ENCODE measurements at regions not wholly inside any gene's neighbourhood (a gene's known extent, or its start where the extent isn't known, plus 50 kb on each side); places are given as distances from the start of the nearest gene placed in this dataset.
"Not testable (repeated sequence)": the region's sequence is repeated elsewhere in the genome, so short reads cannot be mapped to it uniquely, and the experiment has no call there.

DNA sequence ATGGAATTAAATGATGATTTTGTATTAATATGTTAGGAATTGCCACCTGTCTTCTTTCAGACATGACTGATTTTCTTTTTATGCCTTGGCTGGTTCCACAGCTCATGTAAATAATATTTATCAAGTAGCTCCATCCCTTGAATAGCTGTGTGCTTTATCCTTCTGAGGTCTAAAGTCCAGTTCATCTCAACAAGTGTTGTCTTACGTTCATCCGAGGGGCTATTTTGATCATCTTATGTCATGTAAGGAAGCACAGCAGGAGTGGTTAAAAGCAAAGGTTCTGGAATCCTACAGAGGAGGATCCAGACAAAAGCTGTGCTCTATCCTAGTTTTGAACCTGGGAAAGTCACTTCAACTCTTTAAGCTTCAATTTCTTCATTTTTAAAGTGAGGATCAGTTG lies 123.7 kb upstream of the ATP2B1 start:
- no peak for DNase-seq

DNA sequence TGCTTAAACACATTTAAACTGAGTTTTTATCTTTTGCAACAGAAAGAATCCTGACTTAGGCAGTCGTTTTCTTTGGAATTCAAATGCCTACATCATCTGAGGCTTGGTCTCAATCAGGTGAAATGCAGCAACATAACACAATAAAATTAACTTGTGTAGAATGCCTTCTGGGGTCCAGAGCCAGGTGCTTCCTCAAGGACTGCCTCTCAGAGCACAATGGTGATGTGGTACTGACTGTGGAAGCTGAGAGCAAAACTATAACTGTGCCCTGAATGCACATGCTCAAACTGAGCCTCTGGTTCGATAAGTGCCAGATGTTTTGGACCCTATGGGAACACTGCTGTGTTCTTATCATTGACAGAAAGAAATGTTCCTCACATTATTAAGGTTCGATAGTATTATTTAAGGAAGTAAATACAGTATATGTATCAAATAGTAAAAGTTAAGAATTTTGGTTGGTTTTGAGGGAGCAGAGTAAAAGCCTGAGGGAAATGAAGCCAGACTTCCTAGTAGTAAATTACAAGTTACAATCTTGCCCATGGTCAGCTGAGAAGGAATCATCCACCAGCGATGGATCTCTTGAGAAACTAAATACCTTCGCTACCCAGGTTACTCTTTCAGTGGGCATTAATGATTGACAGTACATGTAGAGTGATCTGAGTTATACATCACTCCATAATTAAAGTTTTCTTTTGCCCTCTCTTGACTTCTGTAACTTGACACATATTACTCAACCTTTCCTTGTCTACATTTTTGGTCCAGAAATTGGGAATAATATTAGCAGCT lies 122.9 kb upstream of the ATP2B1 start:
- no peak for DNase-seq

DNA sequence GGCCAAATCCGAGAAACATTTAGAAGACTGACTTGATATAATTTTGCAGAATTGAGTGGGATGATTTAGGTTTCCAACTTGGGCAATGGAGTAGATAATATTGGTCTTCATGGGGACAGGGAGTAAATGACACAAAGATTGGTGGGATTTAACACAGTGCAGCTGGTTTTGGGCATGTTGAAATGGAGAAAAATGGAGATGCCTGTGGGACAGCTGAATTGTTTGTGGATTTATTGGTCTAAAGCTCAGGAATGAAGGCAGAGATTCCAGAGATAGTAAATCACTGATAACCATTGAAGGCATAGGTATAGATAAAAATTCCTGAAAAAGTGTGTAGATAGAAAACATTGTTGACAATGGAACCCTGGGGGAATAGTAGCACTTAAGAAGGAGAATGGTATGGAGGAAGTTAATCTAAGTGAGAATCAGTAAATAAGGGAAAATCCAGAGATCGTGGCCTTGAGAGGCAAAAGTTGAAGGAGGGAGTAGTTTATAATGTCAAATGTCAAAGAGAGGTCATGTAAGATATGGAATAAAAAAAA lies 120.9 kb upstream of the ATP2B1 start:
- no peak for DNase-seq

DNA sequence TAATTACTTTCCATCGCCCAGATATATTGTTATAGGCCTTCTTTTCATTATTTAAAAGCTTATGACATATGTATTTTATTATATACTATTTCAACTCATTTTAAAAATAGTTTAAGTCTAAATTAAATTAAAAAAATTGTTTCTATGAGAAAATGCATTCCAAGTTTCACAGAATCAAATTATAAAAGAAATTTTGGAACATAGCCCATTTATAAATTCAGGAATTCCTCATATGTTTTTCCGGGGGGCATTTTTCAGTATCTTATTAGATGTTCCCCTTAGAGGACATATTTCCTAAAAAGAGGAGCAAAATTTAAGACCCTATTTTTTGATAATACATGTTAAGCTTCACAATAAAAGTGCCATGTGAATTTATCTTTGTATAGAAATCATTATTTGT lies 119.9 kb upstream of the ATP2B1 start:
- no peak for DNase-seq

DNA sequence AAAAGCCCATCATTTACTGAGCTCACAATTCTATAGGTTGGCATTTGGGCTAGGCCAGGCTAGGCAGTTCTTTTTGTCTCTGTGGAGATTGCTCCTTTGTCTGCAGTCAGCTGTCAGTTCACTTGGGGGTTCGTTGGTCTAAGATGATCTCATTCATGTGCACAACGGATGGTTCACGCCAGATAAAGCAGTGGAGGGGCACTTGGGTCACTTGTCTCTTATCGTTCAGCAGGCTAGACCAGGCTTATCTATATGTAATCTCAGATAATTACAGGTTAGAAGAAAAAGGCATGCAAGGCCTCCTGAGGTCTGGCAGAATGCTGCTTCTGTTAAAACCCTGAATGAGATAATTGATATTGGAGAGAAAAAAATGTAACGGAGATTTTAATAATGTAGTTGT lies 119.0 kb upstream of the ATP2B1 start:
- no peak for DNase-seq

DNA sequence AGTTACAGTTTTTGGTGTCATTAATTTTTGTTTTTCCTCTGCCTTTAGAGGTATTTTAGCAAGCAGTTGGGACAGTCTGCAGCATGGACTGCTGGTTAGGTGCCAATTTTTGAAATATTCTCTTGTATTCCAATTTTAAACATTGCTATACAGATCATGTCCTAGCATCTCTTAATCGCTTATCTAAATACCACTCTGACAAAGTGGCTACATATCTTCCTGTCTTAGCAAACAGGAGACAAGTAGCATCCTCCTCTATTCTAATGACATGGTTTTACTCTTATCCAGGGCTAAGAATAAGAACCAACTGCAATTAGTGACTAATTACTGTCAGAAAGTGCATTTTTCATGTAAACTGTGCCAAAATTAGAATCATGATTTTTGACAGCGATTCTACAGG lies 117.8 kb upstream of the ATP2B1 start:
- DNase-seq = no peak

DNA sequence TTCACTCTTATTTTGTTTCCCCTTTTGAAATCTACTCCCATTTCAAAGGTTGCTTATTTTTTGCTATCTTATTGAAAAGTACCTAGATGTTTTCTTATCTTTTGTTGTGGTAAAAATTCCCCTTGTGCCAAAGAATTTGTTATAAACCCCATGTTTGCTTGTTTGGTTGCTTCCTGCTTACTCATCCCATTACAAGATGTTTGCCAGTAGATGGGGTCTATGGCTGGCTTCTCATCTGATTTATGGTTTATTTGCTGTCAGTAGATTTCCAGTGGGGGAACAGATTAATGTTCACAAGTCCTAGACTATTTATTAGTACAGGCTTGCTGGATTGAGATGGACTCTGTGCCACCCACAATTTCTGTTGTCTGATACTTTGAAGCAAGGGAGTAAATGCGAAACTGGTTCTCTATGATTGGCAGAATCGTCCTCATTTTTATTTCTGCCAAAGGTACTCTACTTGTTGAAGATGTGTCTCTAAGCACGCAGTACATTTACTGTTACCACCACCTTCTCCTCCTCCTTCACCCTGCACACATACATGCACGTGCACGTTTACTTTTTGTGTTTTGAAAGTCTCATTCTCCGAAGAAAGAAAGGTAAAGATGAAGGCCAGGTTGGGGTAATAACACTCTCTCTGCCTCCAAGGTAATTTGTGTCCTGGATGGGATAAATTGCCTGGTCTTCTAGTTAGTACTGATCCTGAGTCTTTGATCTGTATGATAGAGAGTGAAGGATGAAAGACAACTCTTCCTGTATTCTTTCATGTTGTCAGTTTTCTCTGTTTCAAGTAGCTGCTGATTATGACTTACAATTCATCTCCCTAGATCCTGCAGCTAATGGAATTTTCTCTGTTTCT lies 117.2 kb upstream of the ATP2B1 start:
- no peak for DNase-seq

DNA sequence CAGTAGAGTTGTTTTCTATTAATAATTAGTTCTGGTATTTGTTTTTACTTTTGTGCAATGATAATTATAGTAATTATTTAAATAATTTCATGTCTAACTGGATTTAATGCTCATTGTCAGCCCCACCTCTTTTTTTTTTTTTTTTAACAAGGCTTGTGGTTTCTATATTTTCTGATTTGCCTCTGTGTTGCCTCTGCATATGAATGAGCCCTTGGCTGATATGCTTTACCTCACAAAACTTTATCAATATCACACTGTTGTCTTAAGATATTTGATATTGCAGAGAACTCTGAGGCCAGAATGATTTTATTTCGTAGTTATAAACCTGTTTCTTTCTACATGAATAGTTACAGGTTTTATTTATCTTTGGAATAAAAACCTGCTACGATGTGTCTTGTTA lies 116.2 kb upstream of the ATP2B1 start:
- no peak for DNase-seq

DNA sequence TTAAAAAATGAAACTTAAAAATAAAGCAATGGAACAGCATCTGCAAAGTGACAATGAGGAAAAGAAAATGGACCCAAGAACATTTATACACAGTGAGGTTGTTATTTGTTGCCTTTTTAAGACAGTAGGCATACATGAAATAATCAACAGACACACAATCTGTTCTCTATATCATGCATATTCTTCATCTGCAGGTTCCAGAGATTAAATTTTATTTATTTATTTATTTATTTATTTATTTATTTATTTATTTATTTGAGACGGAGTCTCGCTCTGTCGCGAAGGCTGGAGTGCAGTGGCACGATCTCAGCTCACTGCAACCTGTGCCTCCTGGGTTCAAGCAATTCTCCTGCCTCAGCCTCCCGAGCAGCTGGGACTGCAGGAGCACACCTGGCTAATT lies 114.4 kb upstream of the ATP2B1 start:
- DNase-seq = not testable (repeated sequence)

DNA sequence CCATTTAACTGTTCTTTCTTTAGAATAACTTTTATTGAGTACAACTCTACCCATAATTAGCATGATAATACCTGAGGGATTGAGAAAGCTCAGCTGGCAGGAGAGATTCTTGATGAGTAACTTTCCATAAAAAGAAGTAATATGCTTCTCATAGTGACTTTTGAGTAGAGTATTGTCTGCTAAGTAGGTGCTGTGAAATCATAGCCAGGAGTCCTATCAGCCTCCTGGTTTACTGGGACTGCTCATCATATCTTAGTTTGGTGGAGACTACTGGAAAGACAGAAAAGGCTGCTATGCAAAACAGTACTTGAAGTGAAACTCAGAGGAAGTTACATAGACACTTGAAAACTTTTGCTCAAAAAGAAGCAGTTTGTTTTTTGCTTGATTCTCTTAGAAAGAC lies 113.3 kb upstream of the ATP2B1 start:
- no peak for DNase-seq

DNA sequence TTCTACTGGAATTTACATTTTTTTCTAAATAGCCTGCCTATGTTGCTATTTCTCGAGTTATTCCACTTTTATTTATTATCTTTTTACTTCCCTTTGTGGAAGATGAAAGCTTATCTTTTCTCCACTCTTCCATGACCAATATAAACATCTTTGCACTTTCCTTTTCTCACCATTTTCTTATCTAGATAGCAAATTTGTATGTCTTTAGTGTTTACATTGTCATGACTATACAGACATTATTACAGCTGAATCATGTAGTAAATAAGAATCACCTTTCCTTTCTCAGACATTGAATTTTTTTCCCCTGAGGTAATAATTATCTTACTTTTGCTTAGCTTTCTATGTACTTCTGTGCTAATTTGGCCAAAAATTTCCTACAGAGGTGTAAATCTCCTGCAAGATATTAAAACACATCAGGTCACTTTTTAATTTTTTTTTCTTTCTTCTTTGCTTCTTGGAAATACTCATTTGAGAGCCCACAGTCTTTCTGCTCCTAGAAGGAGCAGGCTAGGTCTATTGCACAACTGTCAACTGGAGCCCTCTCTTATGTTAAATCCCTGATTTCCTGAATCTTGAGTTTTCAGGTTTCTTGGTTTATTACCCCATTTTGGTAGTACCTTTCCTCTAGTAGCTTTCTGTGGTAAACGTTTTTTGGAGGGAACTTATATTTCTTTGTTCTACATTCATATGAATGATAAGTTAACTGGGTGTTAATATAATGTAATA lies 109.0 kb upstream of the ATP2B1 start:
- no peak for DNase-seq

DNA sequence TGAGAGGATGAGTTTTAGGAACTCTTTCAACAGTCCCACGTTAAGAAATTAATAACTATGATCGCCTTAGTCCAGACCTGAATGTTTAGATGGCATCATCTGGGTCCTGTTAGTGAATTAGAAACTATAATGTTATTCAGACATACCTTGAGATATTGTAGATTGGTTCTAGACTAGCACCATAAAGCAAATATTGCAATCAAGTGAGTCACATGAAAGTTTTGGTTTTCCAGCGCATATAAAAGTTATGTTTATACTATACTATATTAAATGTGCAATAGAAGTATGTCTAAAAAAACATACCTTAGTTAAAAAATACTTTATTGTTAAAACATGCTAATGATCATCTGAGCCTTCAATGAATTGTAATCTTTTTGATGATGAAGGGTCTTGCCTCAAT lies 106.6 kb upstream of the ATP2B1 start:
- DNase-seq = no peak

DNA sequence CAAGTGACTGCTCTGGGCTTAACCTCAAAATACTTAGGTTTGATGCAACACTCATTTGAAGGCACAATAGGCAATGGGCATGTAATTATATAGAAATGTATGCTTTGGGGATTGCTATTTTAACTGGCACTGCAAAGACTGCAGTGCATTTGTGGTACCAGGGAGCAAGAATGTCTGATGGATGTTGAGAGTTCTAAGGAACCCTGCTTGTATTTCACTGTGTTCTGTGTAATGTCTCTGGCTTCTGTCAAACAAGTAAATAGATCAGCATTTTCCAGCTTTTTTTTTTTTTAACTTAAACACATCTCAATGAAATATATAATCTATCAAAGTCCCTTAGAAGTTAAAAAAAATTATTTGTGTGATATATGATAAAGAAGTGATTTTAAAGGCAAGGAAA lies 94.8 kb upstream of the ATP2B1 start:
- no peak for DNase-seq

DNA sequence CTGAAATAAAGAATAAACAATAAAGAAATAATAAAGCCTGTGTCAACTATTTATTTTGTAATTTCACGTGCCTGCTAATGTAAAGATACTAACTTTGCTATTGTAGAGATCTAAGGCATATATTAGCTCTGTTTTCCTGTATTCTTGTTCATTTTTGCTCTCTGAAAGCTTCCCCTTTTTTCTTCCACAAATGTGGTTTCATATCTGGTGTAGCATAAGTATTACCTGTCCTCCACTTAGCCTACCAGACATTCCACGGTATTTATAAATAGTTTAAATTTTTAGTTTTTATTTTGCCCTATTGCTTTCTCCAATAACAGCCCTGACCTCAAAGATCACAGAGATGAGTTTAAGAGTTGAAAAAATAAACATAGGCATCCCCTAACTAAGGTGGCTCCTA lies 92.6 kb upstream of the ATP2B1 start:
- DNase-seq = no peak

DNA sequence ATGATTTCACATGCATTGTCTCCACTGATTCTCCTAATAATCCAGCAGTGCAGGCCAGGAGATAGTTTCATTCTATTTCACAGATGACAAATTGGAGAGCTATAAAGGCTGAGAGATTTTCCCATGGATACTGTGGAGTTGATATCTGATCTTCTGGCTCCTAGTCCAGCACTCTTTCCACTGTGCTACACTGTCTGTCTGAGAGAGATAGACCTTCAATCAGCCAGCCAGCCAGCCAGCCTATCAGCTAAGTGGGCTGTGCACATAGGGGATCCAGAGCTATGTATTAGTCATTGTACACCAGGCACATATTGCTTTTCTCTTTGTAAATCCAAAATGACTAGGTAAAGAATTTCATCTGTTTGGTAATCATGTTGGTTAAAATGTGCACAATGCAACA lies 91.8 kb upstream of the ATP2B1 start:
- DNase-seq = no peak

DNA sequence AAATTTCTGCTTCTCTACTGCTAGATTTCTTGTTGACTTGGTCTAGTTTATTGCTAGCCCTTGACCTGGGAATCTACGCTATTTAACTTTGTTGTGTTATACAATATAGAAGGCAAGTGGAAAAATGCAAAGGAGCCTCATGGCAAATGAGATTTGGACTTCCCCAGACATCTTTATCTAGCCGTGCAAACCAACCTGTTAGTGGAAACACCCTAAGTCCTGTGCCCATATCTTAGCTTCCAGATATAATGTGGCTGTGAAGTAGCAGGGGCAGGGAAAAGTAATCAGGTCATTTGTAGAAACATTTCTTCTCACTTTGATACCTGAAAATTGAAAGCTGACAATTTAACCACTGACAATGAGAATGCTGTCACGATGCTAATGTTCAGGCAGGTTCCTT lies 90.7 kb upstream of the ATP2B1 start:
- no peak for DNase-seq

DNA sequence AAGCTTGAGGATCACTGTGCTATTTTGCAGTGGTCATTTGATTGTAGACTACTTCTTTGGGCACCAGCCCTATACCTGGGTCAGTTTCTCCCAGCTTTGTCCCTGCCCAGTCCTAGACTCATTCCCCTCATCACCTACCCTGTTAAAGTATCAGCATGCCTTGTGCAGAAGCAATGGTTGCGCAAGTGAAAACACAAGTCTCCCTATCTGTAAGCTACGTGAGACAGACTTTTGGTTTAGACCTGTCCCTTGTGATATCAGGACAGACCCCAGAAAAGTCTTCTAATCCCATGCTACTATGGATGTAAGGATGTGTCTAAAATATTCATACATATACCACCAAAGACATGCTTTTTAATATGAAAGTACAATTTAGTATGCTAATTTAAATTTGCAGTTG lies 88.8 kb upstream of the ATP2B1 start:
- DNase-seq = no peak

DNA sequence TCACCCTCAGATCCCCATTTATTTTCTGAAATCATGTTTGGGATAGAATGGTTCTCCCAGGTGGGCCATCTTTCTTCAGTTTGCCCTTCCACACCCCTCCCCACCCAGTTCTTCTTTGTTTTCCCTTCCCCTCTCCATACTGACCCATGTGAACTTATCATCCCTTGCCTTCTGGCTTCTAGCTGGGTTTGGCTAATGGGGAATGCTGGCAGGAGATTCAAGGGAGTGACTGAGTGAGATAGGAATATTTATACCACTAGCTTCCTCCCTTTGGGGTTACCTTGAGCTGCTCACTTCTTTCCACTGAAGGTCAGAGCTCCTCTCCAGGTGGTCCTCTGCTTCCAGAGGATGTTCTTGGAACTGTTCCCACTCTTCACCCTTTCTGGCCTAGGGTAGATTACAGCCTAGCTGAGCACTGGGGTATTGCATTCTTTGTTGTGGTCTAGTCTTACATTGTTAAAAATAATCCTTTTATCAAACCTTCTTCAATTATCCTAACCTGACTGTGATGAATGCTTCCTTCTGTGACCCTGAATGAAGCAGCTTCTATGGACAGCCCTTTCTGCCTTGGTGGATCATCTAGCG lies 88.3 kb upstream of the ATP2B1 start:
- no peak for DNase-seq

DNA sequence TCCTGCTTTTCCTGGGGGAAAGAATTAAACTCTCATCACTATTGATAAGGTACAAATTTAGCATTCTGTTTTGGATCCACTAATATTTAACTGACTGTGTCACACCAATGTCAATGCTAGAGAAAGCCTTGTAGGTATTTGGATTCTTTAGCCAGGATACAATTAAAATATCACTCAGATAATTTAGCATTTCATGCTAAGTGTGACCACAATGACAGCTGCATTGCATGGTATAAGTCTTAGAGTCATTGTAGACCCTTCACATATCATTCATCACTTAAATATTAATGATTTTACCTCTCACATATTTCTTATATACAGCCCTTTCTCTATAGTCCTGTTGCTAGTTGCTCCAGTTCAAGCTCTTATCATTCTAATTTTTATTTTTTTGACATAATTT lies 85.3 kb upstream of the ATP2B1 start:
- DNase-seq = no peak

DNA sequence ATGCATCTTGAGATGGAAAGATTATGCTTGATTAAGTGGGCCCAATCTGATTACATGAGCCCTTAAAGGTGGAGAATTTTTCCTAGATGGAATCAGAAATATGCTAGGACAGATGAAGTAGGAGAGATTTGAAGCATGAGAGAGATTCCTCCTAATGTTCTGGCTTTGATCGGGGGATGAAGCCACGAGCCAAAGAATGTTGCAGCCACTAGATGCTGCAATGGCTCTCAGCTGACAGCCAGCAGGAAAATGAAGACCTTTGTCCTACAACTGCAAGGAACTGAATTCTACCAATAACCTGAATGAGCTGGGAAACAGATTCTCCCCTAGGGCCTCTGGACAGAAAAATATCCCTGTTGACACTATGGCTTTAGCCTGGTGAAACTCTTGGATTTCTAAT lies 82.6 kb upstream of the ATP2B1 start:
- DNase-seq = no peak

DNA sequence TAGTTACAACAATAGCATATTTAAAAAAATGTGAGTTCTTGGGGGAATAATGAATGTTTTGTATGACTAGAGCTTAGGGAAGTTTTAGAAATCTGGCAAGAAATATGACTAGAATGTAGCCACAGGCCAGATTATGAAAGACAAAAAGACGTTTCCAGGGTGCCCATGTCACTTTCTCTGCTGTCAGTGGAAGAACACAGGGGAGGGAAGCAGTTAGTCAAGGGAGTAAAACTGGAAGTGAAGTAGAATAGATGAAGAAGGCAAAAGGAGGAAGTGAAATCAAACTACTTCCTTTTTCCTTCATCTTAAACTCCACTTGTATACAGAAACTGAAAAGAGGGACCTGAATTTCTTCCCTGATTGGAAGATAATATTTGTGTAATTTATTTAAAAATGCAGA lies 81.2 kb upstream of the ATP2B1 start:
- DNase-seq = no peak

DNA sequence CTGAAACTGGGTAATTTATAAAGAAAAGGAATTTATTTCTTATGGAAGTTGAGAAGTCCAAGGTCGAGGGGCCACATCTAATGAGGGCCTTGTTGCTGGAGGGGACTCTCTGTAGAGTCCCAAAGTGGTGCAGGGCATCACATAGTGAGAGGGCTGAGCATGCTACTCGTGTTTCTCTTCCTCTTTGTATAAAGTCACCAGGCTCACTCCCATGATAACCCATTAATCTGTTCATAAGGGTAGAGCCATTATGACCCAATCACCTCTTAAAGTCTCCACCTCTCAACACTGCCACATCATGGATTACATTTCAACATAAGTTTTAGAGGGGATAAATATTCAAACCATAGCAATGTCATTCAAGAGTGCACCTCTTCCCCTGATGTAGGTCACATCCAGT lies 79.1 kb upstream of the ATP2B1 start:
- DNase-seq = no peak

DNA sequence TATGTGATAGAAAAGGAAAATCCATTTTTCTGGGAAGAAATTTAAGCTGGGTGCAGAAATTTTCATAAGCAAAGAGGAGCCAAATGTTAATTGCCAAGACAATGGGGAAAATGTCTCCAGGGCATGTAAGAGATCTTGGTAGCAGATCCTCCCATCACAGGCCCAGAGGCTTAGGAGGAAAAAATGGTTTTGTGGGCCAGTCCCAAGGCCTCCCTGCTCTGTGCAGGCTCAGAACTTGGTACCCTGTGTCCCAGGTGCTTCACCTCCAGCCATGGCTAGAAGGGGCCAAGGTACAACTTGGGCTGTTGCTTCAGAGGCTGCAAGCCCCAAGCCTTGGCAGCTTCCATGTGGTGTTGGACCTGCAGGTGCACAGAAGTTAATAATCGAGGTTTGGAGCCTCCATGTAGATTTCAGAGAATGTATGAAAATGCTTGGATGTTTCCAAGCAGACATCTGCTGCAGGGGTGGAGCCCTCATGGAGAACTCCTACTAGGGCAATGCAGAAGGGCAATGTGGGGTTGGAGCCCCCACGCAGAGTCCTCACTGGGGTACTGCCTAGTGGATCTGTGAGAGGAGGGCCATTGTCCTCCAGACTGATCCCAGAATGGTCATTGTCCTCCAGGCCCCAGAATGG lies 77.7 kb upstream of the ATP2B1 start:
- no peak for DNase-seq

Measured in activated CD8-positive, alpha-beta memory T cell treated with anti-CD3 and anti-CD28 coated beads, Interleukin-2, amount 50 U/mL, for 48 hours (primary cell).